Central memory CD8-positive, alpha-beta T cell (primary cell): ENCODE measurements at regions not wholly inside any gene's neighbourhood (a gene's known extent, or its start where the extent isn't known, plus 50 kb on each side); places are given as distances from the start of the nearest gene placed in this dataset.

ENCODE experiments used
- ATAC-seq: fragments of 150-1000 bp; cut with Tn5 transposase; replicated peaks from 2 replicates; pipeline ENCODE4 v1.10.0; 2022; ENCODE audit warnings: mild to moderate bottlenecking, moderate FRiP score, moderate number of reproducible peaks; ENCODE audit not compliant: poor library complexity, severe bottlenecking; ENCODE audit errors: extremely low read depth
- DNase-seq, 2 donors: peaks; one replicate each; pipeline ENCODE4 v3.0.0; 2021; ENCODE audit warnings: low spot score in 2 of 2
- H3K27ac Mint-ChIP-seq: one replicate; pipeline ENCODE4 v1.8.0; 2022; ENCODE audit warnings: low read depth, mild to moderate bottlenecking, moderate library complexity, mixed read lengths
- H3K27me3 Mint-ChIP-seq: one replicate; pipeline ENCODE4 v1.8.0; 2022; ENCODE audit warnings: mixed read lengths
- H3K36me3 Mint-ChIP-seq: one replicate; pipeline ENCODE4 v1.8.0; 2022; ENCODE audit warnings: mild to moderate bottlenecking, moderate library complexity, mixed read lengths; ENCODE audit not compliant: insufficient read depth
- H3K4me1 Mint-ChIP-seq: one replicate; pipeline ENCODE4 v1.8.0; 2022; ENCODE audit warnings: mixed read lengths
- H3K4me3 Mint-ChIP-seq: one replicate; pipeline ENCODE4 v1.8.0; 2022; ENCODE audit warnings: mild to moderate bottlenecking, moderate library complexity, mixed read lengths
- H3K9me3 Mint-ChIP-seq: one replicate; pipeline ENCODE4 v1.8.0; 2022; ENCODE audit warnings: mixed read lengths

DNA sequence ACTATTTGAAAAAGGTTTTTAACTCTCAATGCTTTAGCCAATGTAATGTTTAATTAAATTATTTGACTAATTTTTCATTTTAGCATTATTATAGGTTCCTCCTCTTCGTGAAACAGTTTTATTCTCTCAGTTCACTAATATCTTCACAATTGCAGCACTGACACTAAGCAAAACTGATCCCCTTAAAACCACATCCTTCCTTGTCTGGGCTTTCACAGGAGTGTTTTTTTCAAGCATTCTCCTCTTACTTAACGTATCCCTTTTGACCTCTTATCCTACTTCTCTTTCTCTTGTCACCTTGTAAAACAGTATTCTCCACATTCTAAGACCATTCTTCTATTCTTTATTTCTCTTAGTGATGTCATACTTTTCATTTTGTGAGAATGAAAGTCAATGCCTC, 112.8 kb downstream of the DSC3 start:
- no peak overlapping the region for H3K27ac Mint-ChIP-seq
- DNase-seq (no peak), ATAC-seq (no peak)
- no peaks in the 10 kb centered on the region for H3K27me3 Mint-ChIP-seq
- no peak overlapping the region for H3K4me3 Mint-ChIP-seq
- H3K9me3 Mint-ChIP-seq = peaks cover 7% of the 10 kb centered on the region
- no peaks in the 10 kb centered on the region for H3K4me1 Mint-ChIP-seq
- H3K36me3 Mint-ChIP-seq = no peaks in the 10 kb centered on the region

DNA sequence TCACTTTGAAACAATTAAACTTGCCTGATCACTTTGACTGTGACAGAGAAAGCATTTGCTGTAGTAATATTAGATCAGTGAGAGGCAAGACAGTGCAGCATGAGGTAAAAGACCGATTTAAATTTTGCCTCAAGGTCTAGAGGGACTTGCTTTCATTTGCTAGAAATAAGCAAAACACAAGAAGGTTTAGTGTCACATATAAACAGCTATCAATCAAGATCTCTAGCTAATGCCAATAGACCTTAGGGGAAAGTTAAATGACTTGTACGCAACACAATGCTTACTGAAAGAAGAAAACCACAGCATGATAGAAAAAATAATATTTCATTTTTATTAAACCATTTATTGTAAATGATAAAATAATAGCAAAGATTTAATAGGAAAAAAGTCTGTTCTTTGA, 113.5 kb downstream of the DSC3 start:
- Mint-ChIP-seq H3K4me3 (no peak overlapping the region), H3K27me3 (no peaks in the 10 kb centered on the region), H3K36me3 (no peaks in the 10 kb centered on the region), H3K4me1 (no peaks in the 10 kb centered on the region), H3K27ac (no peak overlapping the region), H3K9me3 (peaks cover 13% of the 10 kb centered on the region)
- ATAC-seq (no peak), DNase-seq (no peak)

DNA sequence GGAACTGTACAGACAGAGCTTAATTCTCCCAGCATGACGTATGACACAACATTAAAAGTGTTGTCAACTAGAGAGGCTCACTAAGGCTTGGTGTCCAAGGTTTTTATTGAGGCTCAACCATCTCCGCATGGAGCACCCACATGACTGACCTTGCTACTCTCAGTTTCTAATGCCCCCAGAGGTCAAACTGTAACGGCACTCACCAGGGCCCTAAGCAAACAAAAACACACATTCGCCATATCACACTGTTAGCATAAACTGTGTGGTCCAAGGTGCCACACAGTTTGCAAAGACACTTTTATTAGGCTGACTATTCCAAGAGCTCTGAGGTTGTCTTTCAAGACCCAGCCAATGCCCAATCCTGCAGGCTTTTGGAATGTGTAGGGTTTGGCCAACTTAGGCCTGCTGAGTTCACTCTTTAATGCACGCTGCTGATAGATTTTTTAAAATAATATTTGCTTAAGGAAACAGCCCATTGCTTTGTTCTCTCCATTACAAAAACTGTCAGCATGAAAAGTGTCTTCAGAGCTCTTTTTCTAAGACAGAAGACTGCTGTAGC, 114.9 kb downstream of the DSC3 start:
- H3K27ac Mint-ChIP-seq = no peak overlapping the region
- H3K36me3 Mint-ChIP-seq = no peaks in the 10 kb centered on the region
- DNase-seq (no peak), ATAC-seq (no peak)
- H3K27me3 Mint-ChIP-seq = no peaks in the 10 kb centered on the region
- peaks cover 13% of the 10 kb centered on the region for H3K9me3 Mint-ChIP-seq
- H3K4me1 Mint-ChIP-seq = no peaks in the 10 kb centered on the region
- H3K4me3 Mint-ChIP-seq = no peak overlapping the region

DNA sequence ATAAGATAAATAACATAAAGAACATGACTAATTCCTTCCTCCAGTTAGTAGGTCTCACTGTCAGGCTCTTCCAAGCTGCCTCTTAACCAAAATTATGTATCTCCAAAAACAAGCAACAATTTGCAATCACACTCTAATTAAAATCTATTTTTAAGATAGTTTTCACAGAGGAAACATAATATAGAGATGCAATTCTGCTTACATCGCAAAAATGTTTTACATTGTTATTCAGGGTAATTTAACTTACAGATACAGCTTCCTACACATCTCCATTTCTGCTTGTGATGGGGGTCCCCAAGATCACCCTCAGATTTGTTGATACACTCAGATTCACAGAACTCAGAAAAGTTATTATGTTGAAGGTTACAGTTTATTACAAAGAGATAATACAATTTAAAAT, 115.5 kb downstream of the DSC3 start:
- H3K27me3 Mint-ChIP-seq = no peaks in the 10 kb centered on the region
- H3K27ac Mint-ChIP-seq = no peak overlapping the region

DNA sequence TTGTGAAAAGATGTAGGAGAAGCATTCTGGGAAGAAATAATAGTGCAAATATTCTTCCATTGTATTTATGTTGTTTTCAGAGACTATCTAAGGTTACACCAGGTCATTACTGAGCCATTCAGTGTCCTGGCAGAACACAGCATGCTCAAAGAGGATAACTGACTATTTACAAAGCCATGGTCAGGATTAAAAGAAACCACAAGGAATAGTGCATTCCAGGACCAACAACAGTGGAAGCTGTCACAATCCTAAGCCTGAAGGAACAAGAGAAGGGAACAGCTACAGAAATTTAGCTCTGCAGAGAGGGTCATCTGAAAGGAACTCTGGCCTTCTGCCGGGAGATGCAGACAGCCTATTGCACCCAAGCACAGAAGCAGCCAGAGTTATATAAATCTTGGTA, 116.7 kb downstream of the DSC3 start:
- H3K27ac Mint-ChIP-seq = no peak overlapping the region
- H3K36me3 Mint-ChIP-seq = no peaks in the 10 kb centered on the region
- ATAC-seq = no peak
- no peaks in the 10 kb centered on the region for H3K27me3 Mint-ChIP-seq
- DNase-seq = no peak
- H3K4me1 Mint-ChIP-seq = no peaks in the 10 kb centered on the region
- H3K4me3 Mint-ChIP-seq = no peak overlapping the region
- H3K9me3 Mint-ChIP-seq = peaks cover 22% of the 10 kb centered on the region

More for the DNA sequence above, 115.5 kb downstream of the DSC3 start:
- no peak for ATAC-seq
- Mint-ChIP-seq H3K9me3 (peaks cover 17% of the 10 kb centered on the region), H3K4me1 (no peaks in the 10 kb centered on the region), H3K4me3 (no peak overlapping the region), H3K36me3 (no peaks in the 10 kb centered on the region)
- DNase-seq = no peak

DNA sequence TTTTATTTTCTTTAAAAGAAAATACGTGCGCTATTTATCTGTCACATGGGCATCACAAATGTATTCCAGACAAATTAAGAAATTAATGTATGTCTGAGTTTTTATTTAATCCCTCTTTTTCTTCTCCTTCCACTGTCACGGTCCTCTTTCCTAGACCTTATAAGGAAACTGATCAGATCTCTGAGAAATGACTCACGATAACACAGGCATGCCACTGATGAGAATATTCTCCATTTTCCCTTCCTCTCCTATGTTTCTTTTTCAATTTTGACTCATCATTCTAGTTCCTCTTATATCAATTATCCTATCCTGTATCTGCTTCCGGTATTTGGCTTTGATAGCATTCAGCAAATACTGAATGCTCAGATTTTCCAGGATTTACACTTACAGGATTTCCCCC, 121.8 kb downstream of the DSC3 start:
- no peaks in the 10 kb centered on the region for H3K27me3 Mint-ChIP-seq
- no peak overlapping the region for H3K4me3 Mint-ChIP-seq
- no peaks in the 10 kb centered on the region for H3K36me3 Mint-ChIP-seq

DNA sequence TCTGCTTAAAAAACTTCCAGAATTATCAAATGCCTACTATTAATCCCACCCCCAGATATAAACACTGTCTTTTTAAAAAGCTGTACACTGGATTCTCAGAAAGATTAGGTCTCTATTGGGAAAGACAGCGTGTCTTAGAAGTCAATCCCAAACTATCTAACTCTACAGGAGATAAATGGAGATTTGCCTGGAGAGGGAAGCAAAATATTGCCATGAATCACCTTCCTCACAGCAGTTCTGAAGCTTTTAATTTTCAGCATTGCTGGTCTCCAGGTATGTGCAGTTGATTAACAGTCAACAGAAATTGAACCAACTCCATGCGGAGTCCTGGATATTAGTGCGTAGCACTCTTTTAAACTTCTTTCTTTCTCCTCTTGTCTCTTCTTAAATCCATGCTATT, 122.2 kb downstream of the DSC3 start:
- peaks cover 19% of the 10 kb centered on the region for H3K9me3 Mint-ChIP-seq
- H3K4me3 Mint-ChIP-seq = no peak overlapping the region
- H3K27ac Mint-ChIP-seq = no peak overlapping the region
- no peaks in the 10 kb centered on the region for H3K4me1 Mint-ChIP-seq
- H3K27me3 Mint-ChIP-seq = no peaks in the 10 kb centered on the region
- ATAC-seq (no peak), DNase-seq (no peak)
- H3K36me3 Mint-ChIP-seq = no peaks in the 10 kb centered on the region

More for the DNA sequence above, 121.8 kb downstream of the DSC3 start:
- Mint-ChIP-seq H3K9me3 (peaks cover 19% of the 10 kb centered on the region), H3K27ac (no peak overlapping the region), H3K4me1 (no peaks in the 10 kb centered on the region)
- ATAC-seq = no peak
- no peak for DNase-seq

DNA sequence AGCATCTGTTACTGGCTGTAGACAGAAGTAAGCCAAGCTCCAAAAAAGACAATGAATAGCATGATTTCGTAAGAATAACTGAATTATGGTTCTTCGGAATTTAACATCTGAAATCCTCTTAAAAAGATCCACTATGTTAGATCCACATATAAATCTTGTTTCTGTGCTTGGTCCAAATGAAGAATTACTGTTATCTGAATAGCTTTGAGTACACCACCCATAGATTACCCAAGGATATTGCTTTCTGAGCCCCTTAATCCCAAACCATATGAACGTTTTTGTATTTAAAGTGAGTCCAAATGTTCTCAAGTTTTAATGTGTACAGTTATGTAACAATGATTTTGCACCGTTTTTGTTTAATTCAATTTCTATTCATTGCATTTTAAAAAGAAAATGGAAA, 124.9 kb downstream of the DSC3 start:
- Mint-ChIP-seq H3K4me1 (no peaks in the 10 kb centered on the region), H3K36me3 (no peaks in the 10 kb centered on the region), H3K27me3 (no peaks in the 10 kb centered on the region), H3K27ac (no peak overlapping the region), H3K4me3 (no peak overlapping the region), H3K9me3 (peaks cover 17% of the 10 kb centered on the region)
- DNase-seq (no peak), ATAC-seq (no peak)

DNA sequence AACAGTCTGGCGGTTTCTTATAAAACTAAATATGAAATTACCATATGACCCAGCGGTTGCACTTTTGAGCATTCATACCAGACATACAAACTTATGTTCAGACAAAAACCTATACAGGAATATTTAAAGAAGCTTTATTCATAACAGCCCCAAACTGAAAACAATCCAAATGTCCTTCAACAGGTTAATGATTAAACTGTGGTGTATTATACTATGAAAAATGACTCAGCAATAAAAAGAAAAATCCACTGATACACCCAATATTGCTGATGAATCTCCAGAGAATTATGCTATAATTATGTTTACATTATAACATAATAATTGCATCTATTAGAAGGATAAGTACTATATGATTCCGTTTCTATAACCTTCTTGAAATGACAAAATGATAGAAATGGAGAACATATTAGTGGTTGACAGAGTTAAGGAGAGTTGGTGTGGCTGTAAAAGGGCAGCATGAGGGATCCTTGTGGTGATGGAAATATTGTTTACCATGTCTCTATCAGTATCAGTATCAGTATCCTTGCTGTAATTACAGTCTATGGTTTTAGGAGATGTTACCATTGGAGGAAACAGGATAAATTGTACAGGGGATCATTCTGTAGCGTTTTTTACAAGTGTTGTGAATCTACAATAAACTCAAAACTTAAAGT, 127.1 kb downstream of the DSC3 start:
- ATAC-seq = no peak
- H3K27me3 Mint-ChIP-seq = no peaks in the 10 kb centered on the region
- H3K4me3 Mint-ChIP-seq = no peak overlapping the region
- H3K36me3 Mint-ChIP-seq = no peaks in the 10 kb centered on the region
- no peak overlapping the region for H3K27ac Mint-ChIP-seq
- H3K4me1 Mint-ChIP-seq = no peaks in the 10 kb centered on the region
- no peak for DNase-seq
- peaks cover 5% of the 10 kb centered on the region for H3K9me3 Mint-ChIP-seq

DNA sequence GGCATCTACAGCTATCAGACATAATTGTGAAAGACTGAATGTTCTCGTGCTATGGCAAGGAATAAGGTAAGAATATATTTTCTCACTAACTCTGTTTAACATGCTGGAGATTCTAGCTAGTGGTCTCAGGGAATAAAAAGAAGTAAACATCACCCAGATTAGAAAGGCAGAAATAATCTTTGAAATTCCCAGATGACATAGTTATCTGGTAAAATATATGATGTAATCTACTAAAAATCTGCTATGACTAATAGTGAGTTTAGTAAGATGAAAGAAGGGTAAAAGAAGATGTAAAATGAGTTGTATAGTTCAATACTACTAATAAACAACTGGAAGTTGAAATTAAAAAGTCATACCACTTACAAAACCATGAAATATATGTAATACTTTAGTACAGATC, 134.2 kb downstream of the DSC3 start:
- Mint-ChIP-seq H3K4me1 (no peaks in the 10 kb centered on the region), H3K36me3 (no peaks in the 10 kb centered on the region), H3K27ac (no peak overlapping the region), H3K27me3 (no peaks in the 10 kb centered on the region), H3K9me3 (peaks cover 16% of the 10 kb centered on the region), H3K4me3 (no peak overlapping the region)
- no peak for DNase-seq
- ATAC-seq = no peak

DNA sequence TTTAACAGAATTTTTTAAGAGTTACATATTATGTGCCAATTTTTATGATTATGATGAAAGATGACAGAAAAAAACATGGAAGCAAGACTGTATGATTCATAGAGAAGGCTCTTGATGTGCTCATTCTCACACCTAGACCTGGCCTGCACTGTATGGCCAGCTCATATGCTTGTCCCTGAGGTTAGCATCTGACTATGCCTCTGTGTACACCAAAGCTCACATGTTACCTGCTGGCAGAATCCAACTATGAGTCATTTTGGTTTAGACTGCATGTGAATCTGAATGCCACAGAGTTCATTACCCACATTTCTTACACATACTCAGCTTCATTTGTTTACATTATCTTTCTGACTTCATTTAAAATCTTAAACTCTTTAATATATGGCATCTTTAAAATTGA, 139.0 kb downstream of the DSC3 start:
- Mint-ChIP-seq H3K36me3 (no peaks in the 10 kb centered on the region), H3K27me3 (no peaks in the 10 kb centered on the region), H3K9me3 (peaks cover 23% of the 10 kb centered on the region), H3K27ac (no peak overlapping the region), H3K4me1 (no peaks in the 10 kb centered on the region), H3K4me3 (no peak overlapping the region)
- no peak for ATAC-seq
- no peak for DNase-seq

DNA sequence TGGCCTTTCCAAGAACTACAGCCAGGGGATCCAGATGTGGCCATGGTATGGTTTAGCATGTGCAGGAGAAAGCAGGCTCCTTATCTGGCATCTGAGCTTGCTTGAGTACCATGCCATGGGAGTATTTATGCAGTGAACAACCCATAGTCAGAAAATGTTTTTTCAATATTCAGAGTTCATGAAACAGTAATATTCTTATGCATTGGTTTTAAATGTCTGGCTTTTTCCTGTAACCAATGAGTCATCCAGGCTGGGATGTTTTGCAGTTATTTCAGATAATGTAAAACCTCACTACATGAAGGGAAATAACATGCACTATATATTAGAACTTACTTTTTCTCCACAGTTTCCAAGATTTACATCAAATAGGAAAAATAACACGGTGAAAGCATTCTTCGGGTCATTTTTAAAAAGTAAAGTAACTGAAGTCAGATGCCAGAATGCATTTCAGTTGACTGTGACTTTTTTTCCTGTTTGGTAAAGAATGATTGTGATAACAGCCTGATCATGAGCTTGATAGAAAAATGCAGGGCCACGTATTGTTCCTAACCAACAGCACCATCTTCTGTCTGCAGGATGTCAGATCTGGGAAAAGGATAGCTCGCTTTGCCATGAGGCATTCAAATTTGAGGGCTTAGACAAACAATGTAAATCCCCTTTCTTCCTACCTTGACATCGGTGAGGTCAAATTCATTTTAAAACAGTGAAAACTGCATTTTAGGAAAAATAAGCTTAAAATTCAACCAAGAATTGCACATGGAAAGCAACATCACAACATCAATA, 152.8 kb downstream of the DSC3 start:
- no peak for ATAC-seq
- Mint-ChIP-seq H3K27me3 (no peaks in the 10 kb centered on the region), H3K36me3 (no peaks in the 10 kb centered on the region), H3K27ac (no peak overlapping the region), H3K4me1 (no peaks in the 10 kb centered on the region), H3K9me3 (no peaks in the 10 kb centered on the region), H3K4me3 (no peak overlapping the region)
- DNase-seq = no peak

DNA sequence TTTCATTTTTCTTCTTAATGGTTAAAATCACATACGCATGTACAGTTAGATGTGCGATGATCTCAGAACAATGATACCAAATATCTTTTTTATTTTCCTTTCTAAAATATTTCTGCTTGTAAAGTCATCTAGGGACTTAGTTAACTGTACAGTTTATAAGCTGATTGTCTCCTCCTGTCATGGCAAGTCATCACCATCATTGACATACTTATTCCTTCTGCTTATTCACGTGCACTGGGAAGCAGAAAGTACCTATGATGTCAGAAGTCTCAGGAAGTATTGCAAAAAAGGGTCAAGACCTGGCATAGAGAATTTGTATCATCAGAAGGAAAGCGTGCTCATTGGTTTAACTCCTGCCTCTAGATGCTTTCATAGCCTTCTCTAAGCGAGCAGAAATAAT, 154.2 kb downstream of the DSC3 start:
- H3K9me3 Mint-ChIP-seq = no peaks in the 10 kb centered on the region
- H3K36me3 Mint-ChIP-seq = no peaks in the 10 kb centered on the region
- no peak overlapping the region for H3K4me3 Mint-ChIP-seq
- no peak overlapping the region for H3K27ac Mint-ChIP-seq
- no peak for DNase-seq
- ATAC-seq = no peak
- no peaks in the 10 kb centered on the region for H3K4me1 Mint-ChIP-seq
- H3K27me3 Mint-ChIP-seq = no peaks in the 10 kb centered on the region
